ENCODE measurements at regions not wholly inside any gene's neighbourhood (a gene's known extent, or its start where the extent isn't known, plus 50 kb on each side); places are given as distances from the start of the nearest gene placed in this dataset.
"Not testable (repeated sequence)": the region's sequence is repeated elsewhere in the genome, so short reads cannot be mapped to it uniquely, and the experiment has no call there.

DNA sequence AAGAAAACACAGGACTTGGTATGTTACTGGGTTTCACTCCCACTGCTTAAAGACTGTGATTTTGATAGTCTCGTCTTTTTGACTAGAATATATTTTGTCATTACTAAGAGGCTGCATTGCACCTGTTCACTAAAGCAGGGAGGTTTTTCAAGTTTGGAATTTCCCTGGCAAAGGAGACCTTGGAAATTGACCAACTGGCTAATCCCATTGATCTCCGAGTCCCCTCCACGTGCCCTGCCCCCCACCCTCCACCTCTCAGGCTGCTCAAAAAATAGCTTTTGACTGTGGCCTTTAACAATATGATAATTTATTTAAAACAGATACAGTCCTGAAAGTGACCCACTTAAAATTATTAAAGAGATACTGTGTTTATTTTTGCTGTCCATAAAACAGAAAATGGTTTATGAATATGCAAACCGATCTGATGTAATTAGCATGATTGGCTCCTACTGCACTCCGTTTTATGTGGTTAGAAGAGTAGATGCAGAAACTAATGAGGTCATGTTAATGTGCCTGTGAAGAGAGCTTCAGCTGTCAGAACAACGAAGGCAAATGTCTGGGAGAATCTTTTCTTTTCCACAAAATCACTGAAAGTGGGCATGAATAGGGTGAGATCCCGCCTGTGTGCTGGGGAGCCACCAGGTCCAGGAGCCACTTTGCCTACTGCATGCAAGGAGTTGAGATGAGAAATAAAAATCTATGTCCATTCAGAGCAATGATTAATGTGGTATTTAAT lies 361.5 kb downstream of the RRAGC start:
- DNase-seq: no peak

GRCh38 chr1:38493306-38493705 lies 366.3 kb downstream of the RRAGC start:
- not testable (repeated sequence) for DNase-seq

- peak; percentile 3 for DNase-seq
These were observed 369.7 kb downstream of the RRAGC start for GRCh38 chr1:38489844-38490270.

DNA sequence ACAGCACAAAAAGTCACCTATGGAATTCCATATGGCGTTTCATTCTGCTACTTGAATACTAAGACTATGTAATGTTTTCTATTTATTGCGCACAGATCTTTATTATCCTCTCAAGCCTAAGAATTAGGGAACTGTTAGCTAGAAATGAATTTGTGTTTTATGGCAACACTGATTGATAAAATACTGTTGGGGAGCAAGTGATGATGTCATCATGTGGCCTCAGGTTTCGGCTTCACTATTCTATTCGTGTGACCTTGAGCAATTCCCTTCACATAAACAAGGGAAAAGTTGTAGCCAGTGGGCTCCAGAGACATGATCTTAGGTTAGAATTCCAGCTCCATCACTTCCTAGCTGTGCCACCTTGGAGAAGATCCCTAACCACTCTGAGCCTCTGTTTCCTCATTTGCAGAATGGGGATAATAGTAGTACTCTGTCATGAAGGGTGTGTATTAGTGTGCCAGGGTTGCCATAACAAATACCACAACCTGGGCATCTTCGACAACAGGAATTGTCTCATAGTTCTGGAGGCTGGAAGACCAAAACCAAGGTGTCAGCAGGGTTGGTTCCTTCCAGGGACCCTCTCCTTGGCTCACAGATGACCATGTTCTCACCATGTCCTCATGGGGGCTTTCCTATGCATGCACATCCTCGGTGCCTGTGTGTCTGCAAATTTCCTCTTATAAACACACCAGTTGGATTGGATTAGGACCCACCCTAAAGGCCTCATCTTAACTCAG lies 371.2 kb downstream of the RRAGC start:
- no peak for DNase-seq

DNA sequence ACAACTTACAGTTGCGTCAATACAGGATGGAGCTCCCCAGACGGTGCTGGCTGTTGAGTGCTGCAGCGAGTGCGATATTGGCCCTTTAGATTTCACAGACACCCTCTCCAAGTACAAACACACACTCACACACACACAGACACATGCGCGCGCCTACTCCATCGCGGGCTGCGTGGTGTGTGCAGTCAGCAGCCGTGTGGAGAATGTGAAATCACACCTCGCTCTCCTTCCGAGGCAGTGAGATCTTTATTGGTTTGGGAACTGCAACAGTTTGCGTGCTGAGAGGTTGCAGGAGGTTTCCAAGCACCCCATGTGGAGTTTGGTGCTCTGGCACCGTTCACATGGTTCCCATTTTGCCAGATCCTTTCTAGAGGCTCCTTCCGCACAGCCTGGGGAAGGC lies 372.2 kb downstream of the RRAGC start:
- no peak for DNase-seq

GRCh38 chr1:38486085-38486484 lies 373.5 kb downstream of the RRAGC start:
- no peak for DNase-seq

DNA sequence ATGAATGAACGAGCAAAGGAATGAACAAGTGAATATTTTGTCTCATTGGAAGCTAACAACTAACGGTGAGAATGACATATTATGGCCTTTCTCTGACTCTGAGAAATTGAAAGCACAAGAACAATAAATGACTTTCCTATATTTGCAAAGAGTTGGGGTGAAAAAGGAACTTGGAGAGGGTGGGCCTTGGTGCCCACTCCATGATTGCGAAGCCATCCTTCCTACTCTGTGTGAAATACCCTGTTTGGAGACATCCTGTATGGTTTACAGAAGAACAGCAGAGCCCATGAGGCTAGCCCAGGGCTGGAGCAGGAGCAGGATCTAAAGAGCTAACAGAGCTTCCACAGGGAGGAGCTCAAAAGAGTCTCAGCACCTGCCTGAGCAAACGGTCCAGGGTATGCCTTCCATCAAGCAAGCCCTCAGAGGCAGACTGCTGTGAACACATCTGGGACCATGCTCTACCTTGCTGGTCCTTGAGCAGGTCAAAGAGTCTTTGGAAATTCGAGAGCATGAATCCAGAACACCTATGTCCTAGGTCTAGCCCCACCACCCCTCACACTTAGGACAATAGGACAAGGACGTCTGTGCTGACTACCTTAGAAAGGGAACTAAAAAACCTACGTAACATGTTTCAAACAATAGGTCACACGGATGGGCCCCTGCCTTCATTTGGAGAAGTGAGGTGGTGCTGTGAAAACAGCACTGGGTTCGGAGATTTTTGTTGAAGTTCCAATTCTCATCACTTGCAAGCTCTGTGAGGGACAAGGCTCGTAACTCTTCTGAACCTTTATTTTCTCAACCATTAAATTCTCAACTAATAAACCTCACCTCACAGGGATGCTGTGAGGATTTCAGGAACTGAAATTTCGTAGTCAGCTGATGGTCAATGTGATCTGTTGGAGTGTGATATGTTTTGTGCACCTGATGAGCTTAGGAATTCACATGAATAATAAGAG lies 377.4 kb downstream of the RRAGC start:
- DNase-seq: no peak

- not testable (repeated sequence) for DNase-seq
These were observed 379.9 kb downstream of the RRAGC start for GRCh38 chr1:38479662-38480061.

- no peak for DNase-seq
These were observed 381.8 kb downstream of the RRAGC start for GRCh38 chr1:38477811-38478210.

DNA sequence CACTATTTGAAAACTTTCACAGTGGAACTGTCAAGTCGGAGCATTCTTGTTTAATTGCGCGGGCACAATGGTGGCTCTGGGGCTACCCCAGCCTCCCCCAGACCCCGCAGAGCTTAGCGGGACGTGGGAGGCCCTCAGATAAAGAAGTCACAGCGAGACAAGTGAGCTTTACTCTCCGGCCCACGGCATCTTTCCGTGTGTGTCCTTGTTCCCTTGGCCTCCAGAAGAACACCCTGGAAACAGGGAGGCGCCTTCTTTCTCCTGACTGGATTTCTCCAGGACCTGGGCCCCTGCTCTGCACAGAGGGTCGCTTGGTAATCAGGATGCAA lies 382.8 kb downstream of the RRAGC start:
- DNase-seq: no peak

DNA sequence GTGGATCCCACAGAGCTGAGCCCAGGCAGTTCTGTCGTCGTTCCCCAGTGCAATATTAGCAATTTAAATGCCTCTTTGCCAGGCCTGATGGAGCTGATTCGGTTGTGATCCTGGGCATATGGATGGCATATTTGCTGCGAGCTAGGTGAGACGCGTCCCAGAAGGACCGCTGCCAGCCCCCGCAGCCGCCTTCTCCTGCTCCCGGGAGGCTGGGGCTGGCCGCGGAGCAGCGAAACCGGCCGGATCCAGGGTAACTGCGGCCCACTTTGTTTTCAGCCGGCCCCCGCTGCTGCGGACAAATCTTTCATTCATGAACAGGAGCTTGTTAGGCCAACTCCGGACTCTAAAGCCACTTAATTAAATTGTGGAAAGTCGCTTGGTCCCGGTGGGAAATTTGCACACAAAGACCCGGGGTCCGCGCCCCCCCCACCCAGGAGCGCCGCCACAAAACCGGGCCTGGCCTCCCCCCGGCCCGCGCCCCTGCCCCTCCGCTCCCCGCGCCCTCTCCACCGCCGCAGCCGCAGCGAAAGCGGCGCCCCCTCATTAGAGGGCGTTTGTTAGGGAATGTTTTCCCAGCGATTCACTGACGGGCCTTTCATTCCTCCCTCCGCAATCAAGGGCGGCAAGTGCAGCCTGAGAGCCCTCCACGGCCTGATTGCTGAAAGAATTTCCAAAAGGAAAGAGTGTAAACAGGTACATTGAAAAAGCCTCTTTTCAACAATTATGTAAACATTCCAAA lies 383.3 kb downstream of the RRAGC start:
- no peak for DNase-seq

- no peak for DNase-seq
These were observed 384.0 kb downstream of the RRAGC start for GRCh38 chr1:38475624-38476005.

- no peak for DNase-seq
These were observed 384.6 kb downstream of the RRAGC start for GRCh38 chr1:38474738-38475623.

DNA sequence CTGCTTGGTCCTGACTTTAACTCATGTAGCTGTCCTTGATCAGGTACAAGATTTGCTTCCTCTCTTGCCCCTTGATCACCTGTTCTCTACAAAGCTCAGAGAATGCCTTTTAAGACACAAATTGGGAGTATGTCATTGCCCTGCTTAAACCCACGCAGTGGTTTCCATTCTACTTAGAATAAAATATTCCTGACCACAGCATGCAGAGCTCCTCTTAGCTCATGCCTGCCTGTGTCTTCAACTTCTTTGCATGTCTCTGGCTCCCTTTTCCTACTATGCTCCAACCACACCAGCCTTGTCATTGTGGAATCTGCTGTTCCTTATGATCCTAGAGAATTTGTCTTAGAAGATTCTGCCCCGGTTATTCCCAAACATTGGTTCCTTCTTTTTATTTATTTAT lies 393.1 kb downstream of the RRAGC start:
- DNase-seq: no peak

DNA sequence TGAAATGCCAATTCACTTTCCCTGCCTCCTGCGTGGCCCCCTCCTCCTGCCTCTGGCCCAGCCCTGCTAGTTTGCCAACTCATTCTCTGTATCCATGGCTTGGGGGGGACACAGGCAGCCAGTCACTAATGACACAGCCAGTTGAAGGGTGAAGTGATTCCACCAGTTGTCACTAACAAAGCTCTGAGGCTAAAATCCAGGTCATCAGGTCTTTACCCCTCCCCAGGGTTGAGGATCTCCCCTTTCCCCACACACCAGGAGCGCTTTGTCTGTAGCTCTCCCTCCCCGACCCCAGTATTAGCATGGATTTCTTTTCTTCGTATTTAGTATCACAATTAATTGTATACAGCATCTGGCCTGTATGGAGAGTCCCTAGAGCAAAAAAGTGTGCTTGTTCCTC lies 394.1 kb downstream of the RRAGC start:
- DNase-seq: no peak

GRCh38 chr1:38464071-38464661 lies 395.4 kb downstream of the RRAGC start:
- no peak for DNase-seq

DNA sequence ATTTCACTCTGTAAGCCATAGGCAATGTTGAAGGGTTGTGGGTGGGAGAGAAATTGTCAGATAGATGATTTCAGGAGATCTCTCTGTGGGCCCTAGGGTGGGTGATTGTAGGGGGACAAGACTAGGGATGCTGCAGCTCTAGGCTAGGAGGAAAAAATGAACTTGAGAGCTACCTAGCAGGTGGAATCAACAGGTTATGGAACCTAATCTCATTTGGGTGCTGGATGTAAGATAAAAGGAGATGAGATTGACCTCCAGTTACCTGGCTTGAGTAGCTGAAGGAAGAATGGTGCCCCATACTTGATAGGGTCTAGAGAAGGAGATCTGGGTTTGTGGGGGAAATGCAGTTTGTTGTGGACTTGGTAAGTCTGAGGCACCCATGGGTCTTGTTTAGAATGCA lies 396.5 kb downstream of the RRAGC start:
- no peak for DNase-seq

GRCh38 chr1:38456531-38456876 lies 403.1 kb downstream of the RRAGC start:
- DNase-seq: no peak

DNA sequence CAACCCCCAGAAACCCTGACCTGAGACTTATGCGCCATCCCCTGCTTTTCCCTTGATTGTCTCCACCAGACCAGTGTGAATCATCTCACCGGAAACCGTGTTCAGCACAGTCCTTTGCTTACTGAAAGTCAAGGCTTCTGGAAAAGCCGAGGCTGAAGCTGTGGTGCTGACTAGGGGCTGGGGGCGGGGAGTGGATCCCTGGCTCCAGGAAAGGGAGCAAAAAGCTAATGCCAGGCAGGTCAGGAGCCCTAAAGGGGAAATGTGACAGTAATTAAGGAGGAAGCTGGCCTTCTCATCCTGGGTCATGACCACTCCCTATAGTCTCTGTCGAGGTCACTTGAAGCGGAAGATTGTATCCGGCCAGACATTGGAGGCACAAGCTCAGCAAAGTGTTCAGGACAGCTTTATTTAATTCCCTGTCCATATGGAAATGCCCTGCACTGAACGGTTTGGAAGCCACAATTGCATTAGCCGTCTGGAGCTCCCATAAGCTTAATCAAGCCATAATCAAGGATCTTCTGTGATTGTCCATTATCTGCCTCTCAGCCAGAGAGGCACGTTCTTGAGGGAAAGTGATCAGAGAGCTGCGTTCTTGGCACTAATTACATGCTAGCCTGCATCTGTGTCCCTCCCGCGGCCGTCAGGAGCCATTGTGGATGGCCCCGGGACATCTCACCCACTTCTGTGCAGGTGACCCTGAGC lies 403.6 kb downstream of the RRAGC start:
- DNase-seq: peak; percentile 25

DNA sequence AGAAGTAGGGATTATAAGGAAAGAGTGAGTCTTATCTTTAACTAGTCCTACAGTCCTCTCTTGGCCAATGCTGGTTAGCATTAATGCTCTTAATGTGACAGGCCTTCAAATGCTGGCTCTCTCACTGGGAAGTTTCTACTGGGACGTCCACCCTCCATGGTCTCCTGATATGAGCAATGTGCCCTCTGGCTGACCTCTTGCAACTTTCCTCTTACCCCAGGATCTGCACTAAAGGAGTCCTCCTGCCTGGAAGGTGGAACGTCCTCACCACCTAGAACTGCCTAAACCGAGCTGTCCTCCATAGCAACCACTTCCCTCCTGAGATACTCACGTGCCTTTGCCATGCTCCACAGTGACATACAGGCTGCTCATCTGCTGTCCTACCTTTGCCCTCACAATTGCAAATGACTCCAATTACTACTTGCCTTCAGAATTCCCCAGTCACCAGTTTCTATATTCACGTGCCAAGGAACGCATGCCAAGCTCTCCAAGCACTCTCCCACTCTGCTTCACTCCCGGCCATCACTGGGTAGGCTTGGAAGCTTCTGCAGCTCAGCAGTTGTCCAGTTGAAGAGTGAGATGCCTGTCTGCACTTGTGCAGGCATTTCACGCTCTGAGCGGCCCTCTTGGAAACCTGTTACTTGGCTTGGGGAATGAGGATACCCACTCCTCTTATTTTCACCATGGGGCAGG lies 404.7 kb downstream of the RRAGC start:
- DNase-seq: no peak

Measured in fibroblast of upper back skin (primary cell).